Cerebellar nuclear complex (tissue), 1 donor: ENCODE measurements at regions not wholly inside any gene's neighbourhood (a gene's known extent, or its start where the extent isn't known, plus 50 kb on each side); places are given as distances from the start of the nearest gene placed in this dataset.
"Not testable (repeated sequence)": the region's sequence is repeated elsewhere in the genome, so short reads cannot be mapped to it uniquely, and the experiment has no call there.

Experiments used
- DNase-seq, 2 experiments: peaks; one replicate each; lab custom pipeline; 2025; lab: John Stamatoyannopoulos, UW

- DNase-seq, result no peak
Measured at GRCh38 chr14:37711831-37712475, 116.5 kb downstream of the TTC6 start.

GRCh38 chr14:37712476-37712860 lies 117.0 kb downstream of the TTC6 start:
- not testable (repeated sequence) for DNase-seq

- DNase-seq, result no peak
Measured at GRCh38 chr14:37712976-37713431, 117.6 kb downstream of the TTC6 start.

- DNase-seq, result no peak
Measured at GRCh38 chr14:37720131-37720530, 124.7 kb downstream of the TTC6 start.

- DNase-seq, result no peak
Measured at GRCh38 chr14:37721976-37722659, 126.7 kb downstream of the TTC6 start.

GRCh38 chr14:37723515-37723914 lies 128.1 kb downstream of the TTC6 start:
- no peak for DNase-seq

GRCh38 chr14:37726708-37727107 lies 131.3 kb downstream of the TTC6 start:
- no peak for DNase-seq

- no peak for DNase-seq
Measured at GRCh38 chr14:37729218-37729617, 133.8 kb downstream of the TTC6 start.

- no peak for DNase-seq
Measured at GRCh38 chr14:37731094-37731493, 135.7 kb downstream of the TTC6 start.

- no peak for DNase-seq
Measured at GRCh38 chr14:37745657-37746056, 150.2 kb downstream of the TTC6 start.

GRCh38 chr14:37746140-37746832 lies 150.9 kb downstream of the TTC6 start:
- DNase-seq, result no peak

GRCh38 chr14:37753459-37753858 lies 158.0 kb downstream of the TTC6 start:
- no peak for DNase-seq

- DNase-seq, result not testable (repeated sequence)
Measured at GRCh38 chr14:37760275-37760674, 164.8 kb downstream of the TTC6 start.

GRCh38 chr14:37763266-37763665 lies 167.8 kb downstream of the TTC6 start:
- DNase-seq, result no peak

GRCh38 chr14:37772283-37772682 lies 176.9 kb downstream of the TTC6 start:
- not testable (repeated sequence) for DNase-seq

GRCh38 chr14:37776791-37777499 lies 181.5 kb downstream of the TTC6 start:
- DNase-seq, result no peak

GRCh38 chr14:37778135-37778943 lies 182.9 kb downstream of the TTC6 start:
- no peak for DNase-seq

- DNase-seq, result no peak
Measured at GRCh38 chr14:37779480-37779879, 184.1 kb downstream of the TTC6 start.

GRCh38 chr14:37780731-37781130 lies 185.3 kb downstream of the TTC6 start:
- DNase-seq, result not testable (repeated sequence)

- DNase-seq, result peak in 1 of 2 experiments; percentile 0
Measured at GRCh38 chr14:37784203-37784826, 188.9 kb downstream of the TTC6 start.

GRCh38 chr14:37784827-37785223 lies 189.4 kb downstream of the TTC6 start:
- DNase-seq, result not testable (repeated sequence)
